Testis (tissue), 2 donors: ENCODE measurements at regions not wholly inside any gene's neighbourhood (a gene's known extent, or its start where the extent isn't known, plus 50 kb on each side); places are given as distances from the start of the nearest gene placed in this dataset.

Experiments used
- DNase-seq: peaks from one replicate; pipeline ENCODE4 v3.0.0-alpha.2; 2019
- H3K27ac ChIP-seq, 2 donors: fragments of 200-600 bp; sonication (generic); one replicate each; pipeline ENCODE4 v1.5.1; 2019
- H3K27me3 ChIP-seq: fragments of 200-600 bp; sonication (generic); one replicate; pipeline ENCODE4 v1.5.1; 2019
- H3K36me3 ChIP-seq: fragments of 200-600 bp; sonication (generic); one replicate; pipeline ENCODE4 v1.5.1; 2017; ENCODE audit warnings: low read depth; ENCODE audit errors: missing control alignments
- H3K4me1 ChIP-seq: fragments of 200-600 bp; sonication (generic); one replicate; pipeline ENCODE4 v1.5.1; 2019
- H3K4me3 ChIP-seq, 2 donors: fragments of 200-600 bp; sonication (generic); one replicate each; pipeline ENCODE4 v1.5.1; 2017 to 2019
- H3K9me3 ChIP-seq: fragments of 200-600 bp; sonication (generic); one replicate; pipeline ENCODE4 v1.5.1; 2017
- CTCF ChIP-seq, 3 experiments: fragments of 450-650 bp in 2 of 3; fragments of 200-600 bp in 1 of 3; sonication (generic) in 1 of 3; IDR thresholded peaks; one replicate each; pipeline ENCODE4 v1.5.1; 2016 to 2019; ENCODE audit warnings: antibody characterized with exemption in 3 of 3, mild to moderate bottlenecking in 2 of 3, moderate library complexity in 1 of 3
- POLR2A ChIP-seq: fragments of 450-650 bp; IDR thresholded peaks from one replicate; pipeline ENCODE4 v1.6.1; 2017; ENCODE audit warnings: antibody characterized with exemption, mild to moderate bottlenecking, moderate library complexity
- WGBS, 2 donors: methylation state at CpG; one replicate each; pipeline ENCODE4 v1.1.5; 2018; 5-methylcytosine and 5-hydroxymethylcytosine counted together
- intact Hi-C: fragments of 100-400 bp; cut with DNase I; formaldehyde crosslinking; loops from one replicate; pipeline ENCODE4 v1.15.1; 2023; ENCODE audit warnings: low total_unique reads

- no peak overlapping the region for H3K27ac ChIP-seq
- no peaks in the 10 kb centered on the region for H3K36me3 ChIP-seq
- 43 to 46% methylated on average over 5 of the region's 5 CpGs for WGBS, 2 donors
- H3K27me3 ChIP-seq: no peaks in the 10 kb centered on the region
- intact Hi-C loops: no loop called here
- no peak overlapping the region for H3K4me3 ChIP-seq
- DNase-seq: no peak
- H3K4me1 ChIP-seq: peaks cover 7% of the 10 kb centered on the region
- no peaks in the 10 kb centered on the region for H3K9me3 ChIP-seq
- TF ChIP-seq POLR2A: no peak
- no peak for TF ChIP-seq CTCF (IDR thresholded peaks at IDR 0.05)
These were observed 119.1 kb downstream of the AQP4 start for GRCh38 chr18:26746398-26746797.

GRCh38 chr18:26745288-26746181, 120.0 kb downstream of the AQP4 start:
- 67 to 72% methylated on average over 6 of the region's 6 CpGs for WGBS, 2 donors
- no peak overlapping the region for H3K27ac ChIP-seq
- no peaks in the 10 kb centered on the region for H3K9me3 ChIP-seq
- no peaks in the 10 kb centered on the region for H3K27me3 ChIP-seq
- no peaks in the 10 kb centered on the region for H3K36me3 ChIP-seq
- no peak for TF ChIP-seq CTCF (IDR thresholded peaks at IDR 0.05)
- TF ChIP-seq POLR2A: no peak
- no peak for DNase-seq
- peaks cover 7% of the 10 kb centered on the region for H3K4me1 ChIP-seq
- H3K4me3 ChIP-seq: no peak overlapping the region
- intact Hi-C loops: no loop called here

- no peak for DNase-seq
- intact Hi-C loops: no loop called here
- H3K27me3 ChIP-seq: no peaks in the 10 kb centered on the region
- H3K9me3 ChIP-seq: no peaks in the 10 kb centered on the region
- H3K36me3 ChIP-seq: no peaks in the 10 kb centered on the region
- TF ChIP-seq POLR2A: no peak
- no peak for TF ChIP-seq CTCF (IDR thresholded peaks at IDR 0.05)
- no peak overlapping the region for H3K4me3 ChIP-seq
- WGBS, 2 donors: 91 to 99% methylated on average over 3 of the region's 3 CpGs
- H3K4me1 ChIP-seq: no peaks in the 10 kb centered on the region
- no peak overlapping the region for H3K27ac ChIP-seq
These were observed 123.7 kb downstream of the AQP4 start for GRCh38 chr18:26741758-26742157.

DNA sequence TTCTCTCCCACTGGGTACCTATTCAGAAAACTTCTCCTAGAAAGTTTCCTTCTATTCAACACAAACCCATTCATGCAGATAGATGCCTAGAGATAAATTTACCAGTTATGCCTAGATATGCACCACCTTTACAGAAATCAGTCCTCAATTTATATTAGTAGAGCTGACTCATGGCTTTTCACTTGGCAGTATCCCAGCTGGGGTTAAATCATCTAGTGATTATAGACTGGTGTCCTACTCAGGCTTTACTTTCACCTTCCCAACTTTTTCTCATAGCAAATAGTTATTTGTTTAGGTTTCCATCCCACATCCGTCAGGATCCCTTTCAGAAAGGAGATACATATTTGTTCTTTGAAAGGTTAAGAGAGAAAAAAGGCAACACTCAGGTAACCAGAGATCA, 124.5 kb downstream of the AQP4 start:
- no peaks in the 10 kb centered on the region for H3K27me3 ChIP-seq
- no peak for TF ChIP-seq CTCF (IDR thresholded peaks at IDR 0.05)
- no peak for TF ChIP-seq POLR2A
- 81 to 86% methylated on average over 1 of the region's 1 CpG for WGBS, 2 donors
- DNase-seq: no peak
- no peaks in the 10 kb centered on the region for H3K9me3 ChIP-seq
- intact Hi-C loops: no loop called here
- H3K36me3 ChIP-seq: no peaks in the 10 kb centered on the region
- no peak overlapping the region for H3K27ac ChIP-seq
- no peaks in the 10 kb centered on the region for H3K4me1 ChIP-seq
- H3K4me3 ChIP-seq: no peak overlapping the region

- WGBS, 2 donors: 89% methylated on average over 2 of the region's 2 CpGs
- Histone ChIP-seq H3K36me3 (no peaks in the 10 kb centered on the region), H3K4me3 (no peak overlapping the region), H3K27me3 (no peaks in the 10 kb centered on the region), H3K9me3 (no peaks in the 10 kb centered on the region), H3K4me1 (no peaks in the 10 kb centered on the region), H3K27ac (no peak overlapping the region)
- no peak for DNase-seq
- TF ChIP-seq CTCF (IDR thresholded peaks at IDR 0.05) (no peak), POLR2A (no peak)
- intact Hi-C loops: no loop called here
These were observed 125.1 kb downstream of the AQP4 start for GRCh38 chr18:26740396-26740795.
